GM23338 (cell line): ENCODE measurements at regions not wholly inside any gene's neighbourhood (a gene's known extent, or its start where the extent isn't known, plus 50 kb on each side); places are given as distances from the start of the nearest gene placed in this dataset.

Source experiments
- ATAC-seq: fragments of 200-7000 bp; cut with Tn5 transposase; 3 replicates; pipeline ENCODE4 v1.9.1; 2020
- DNase-seq: peaks from one replicate; pipeline ENCODE4 v3.0.0-alpha.2; 2015; ENCODE audit warnings: low spot score
- H2AFZ ChIP-seq: fragments of 200-600 bp; sonication (generic); 2 replicates; pipeline ENCODE4 v1.8.0; 2016; ENCODE audit warnings: antibody characterized with exemption, mild to moderate bottlenecking, moderate library complexity
- H3F3A ChIP-seq: fragments of 200-600 bp; sonication (generic); replicated peaks from 2 replicates; pipeline ENCODE4 v1.8.0; 2017; ENCODE audit warnings: antibody characterized with exemption, mixed run types, low read depth
- H3K27ac ChIP-seq: fragments of 200-600 bp; sonication (generic); 2 replicates; pipeline ENCODE4 v1.6.1; 2016; ENCODE audit warnings: low read depth
- H3K27me3 ChIP-seq: fragments of 200-600 bp; sonication (generic); 2 replicates; pipeline ENCODE4 v1.8.0; 2016; ENCODE audit warnings: mild to moderate bottlenecking, mixed run types, moderate library complexity; ENCODE audit not compliant: insufficient read depth
- H3K36me3 ChIP-seq: fragments of 200-600 bp; sonication (generic); 2 replicates; pipeline ENCODE4 v1.8.0; 2016; ENCODE audit warnings: mild to moderate bottlenecking; ENCODE audit not compliant: insufficient read depth
- H3K4me1 ChIP-seq: fragments of 200-600 bp; sonication (generic); 2 replicates; pipeline ENCODE4 v1.8.0; 2016; ENCODE audit warnings: mild to moderate bottlenecking, moderate library complexity; ENCODE audit not compliant: insufficient read depth
- H3K4me2 ChIP-seq: fragments of 200-600 bp; sonication (generic); 2 replicates; pipeline ENCODE4 v1.7.1; 2017; ENCODE audit warnings: mixed run types
- H3K4me3 ChIP-seq: fragments of 200-600 bp; sonication (generic); 2 replicates; pipeline ENCODE4 v1.6.1; 2016; ENCODE audit warnings: mixed run types
- H3K79me2 ChIP-seq: fragments of 200-600 bp; sonication (generic); replicated peaks from 2 replicates; pipeline ENCODE4 v1.8.0; 2017; ENCODE audit warnings: mild to moderate bottlenecking; ENCODE audit not compliant: insufficient read depth
- H3K9me2 ChIP-seq: fragments of 200-600 bp; sonication (generic); 2 replicates; pipeline ENCODE4 v1.8.0; 2017; ENCODE audit not compliant: insufficient read depth
- H4K20me1 ChIP-seq: fragments of 200-600 bp; sonication (generic); replicated peaks from 2 replicates; pipeline ENCODE4 v1.8.0; 2017; ENCODE audit warnings: mild to moderate bottlenecking; ENCODE audit not compliant: insufficient read depth
- H3K27ac Mint-ChIP-seq: 2 replicates; pipeline ENCODE4 v1.8.0; 2020; ENCODE audit warnings: inconsistent platforms, mild to moderate bottlenecking, moderate library complexity, mixed read lengths
- H3K27me3 Mint-ChIP-seq: 3 replicates; pipeline ENCODE4 v1.8.0; 2022; ENCODE audit warnings: low read depth, mild to moderate bottlenecking, moderate library complexity, mixed read lengths, inconsistent platforms; ENCODE audit not compliant: insufficient read depth, poor library complexity
- H3K36me3 Mint-ChIP-seq: 3 replicates; pipeline ENCODE4 v1.8.0; 2021; ENCODE audit warnings: low read depth, mild to moderate bottlenecking, inconsistent platforms, moderate library complexity, mixed read lengths
- H3K4me1 Mint-ChIP-seq: 3 replicates; pipeline ENCODE4 v1.8.0; 2020; ENCODE audit warnings: mild to moderate bottlenecking, inconsistent platforms, mixed read lengths
- H3K4me3 Mint-ChIP-seq: 3 replicates; pipeline ENCODE4 v1.8.0; 2021; ENCODE audit warnings: moderate library complexity, mild to moderate bottlenecking, inconsistent platforms, mixed read lengths
- H3K9me3 Mint-ChIP-seq: 3 replicates; pipeline ENCODE4 v1.8.0; 2020; ENCODE audit warnings: moderate library complexity, mild to moderate bottlenecking, inconsistent platforms, mixed read lengths
- CTCF ChIP-seq, 2 experiments: fragments of 200-600 bp in 1 of 2; sonication (generic) in 1 of 2; conservative IDR thresholded peaks; 2 replicates each; pipeline versions ENCODE4 v1.5.1 to v1.6.1; 2016 to 2017; ENCODE audit warnings: antibody characterized with exemption in 2 of 2, low read depth in 2 of 2, mild to moderate bottlenecking in 2 of 2, moderate library complexity in 1 of 2
- STAT1 ChIP-seq: IDR thresholded peaks from one replicate; pipeline ENCODE4 v1.6.1; 2016; ENCODE audit warnings: antibody characterized with exemption; ENCODE audit not compliant: unreplicated experiment
- ZNF114 ChIP-seq: fragments of 250-450 bp; sonication (Bioruptor Pico); IDR thresholded peaks from 2 replicates; pipeline ENCODE4 v1.5.0; 2020; ENCODE audit warnings: mild to moderate bottlenecking, moderate library complexity
- ZNF462 ChIP-seq: fragments of 250-450 bp; sonication (Bioruptor Pico); IDR thresholded peaks from 2 replicates; pipeline ENCODE4 v1.5.0; 2020; ENCODE audit warnings: mild to moderate bottlenecking, moderate library complexity

DNA sequence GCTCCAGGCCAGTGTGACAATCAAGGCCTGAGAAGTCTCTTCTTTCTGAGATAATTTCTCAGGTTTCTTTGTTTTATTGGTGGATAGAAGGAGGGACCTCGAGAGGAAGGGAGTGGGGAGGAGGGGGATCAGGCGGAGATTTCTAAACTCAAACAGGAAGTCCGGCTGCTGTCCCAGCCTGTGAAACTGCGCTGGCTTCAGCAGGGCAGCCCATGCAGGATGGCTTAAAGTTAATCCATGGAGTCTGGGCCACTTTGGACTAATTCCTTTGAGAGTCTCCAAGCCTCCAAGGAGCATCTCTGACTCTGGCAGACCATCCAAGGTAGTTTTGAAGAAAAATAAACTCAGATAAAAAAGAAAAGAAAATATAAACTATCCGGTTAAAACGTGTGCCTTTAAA lies 378.5 kb downstream of the MLLT3 start:
- Histone ChIP-seq H3K36me3 (no peaks in the 10 kb centered on the region; the same call in 1 of the 2 replicates), H3K4me1 (peaks cover 7% of the 10 kb centered on the region; the same call in 1 of the 2 replicates), H3K4me3 (no peak overlapping the region), H2AFZ (no peak overlapping the region), H3K79me2 (no peaks in the 10 kb centered on the region), H3K9me2 (peaks cover 4% of the 10 kb centered on the region; the same call in 1 of the 2 replicates), H4K20me1 (no peaks in the 10 kb centered on the region), H3F3A (no peaks in the 10 kb centered on the region), H3K27ac (no peak overlapping the region), H3K4me2 (no peak overlapping the region), H3K27me3 (no peaks in the 10 kb centered on the region)
- Mint-ChIP-seq H3K9me3 (peaks cover 5% of the 10 kb centered on the region; the same call in 1 of the 3 replicates), H3K27me3 (peaks cover 4% of the 10 kb centered on the region), H3K36me3 (no peaks in the 10 kb centered on the region; the same call in 2 of the 3 replicates), H3K4me3 (no peak overlapping the region), H3K27ac (no peak overlapping the region), H3K4me1 (peaks cover 12% of the 10 kb centered on the region)
- DNase-seq (no peak), ATAC-seq (no peak)
- TF ChIP-seq CTCF (conservative IDR thresholded peaks at IDR 0.05; ENCODE audit: low read depth in 2 of 2): no peak
- no peak for TF ChIP-seq ZNF114
- TF ChIP-seq STAT1: no peak
- no peak for TF ChIP-seq ZNF462
